Panc1 (cell line): ENCODE measurements at regions not wholly inside any gene's neighbourhood (a gene's known extent, or its start where the extent isn't known, plus 50 kb on each side); places are given as distances from the start of the nearest gene placed in this dataset.

Experiments used
- ATAC-seq: fragments of 200-7000 bp; cut with Tn5 transposase; 2 replicates; pipeline ENCODE4 v1.9.1; 2020; ENCODE audit warnings: mild to moderate bottlenecking, moderate library complexity
- BruUV-seq: library from RNA; stranded (reverse); fragments of 400-500 nt; replicated peaks from 2 replicates; lab custom pipeline; 2021; lab: Mats Ljungman, UMichigan
- CTCF ChIA-PET: fragments of 300-600 bp; sonication (Branson Sonifier 250); formaldehyde crosslinking; loops from one replicate; lab custom pipeline; 2022; ENCODE audit warnings: antibody characterized with exemption; lab: Charles Lee
- POLR2A ChIA-PET: fragments of 300-600 bp; sonication (Branson Sonifier 250); formaldehyde crosslinking; loops from one replicate; lab custom pipeline; 2022; ENCODE audit warnings: antibody characterized with exemption; lab: Charles Lee
- DNase-seq: peaks from one replicate; pipeline ENCODE4 v3.0.0-alpha.2; 2010; ENCODE audit warnings: low read depth, low spot score
- H3K27ac ChIP-seq: 2 replicates; pipeline ENCODE4 v1.5.1; 2011; ENCODE audit warnings: mild to moderate bottlenecking, low read length, inconsistent platforms
- H3K27me3 ChIP-seq: fragments of 200-500 bp; sonication (Bioruptor generic); 2 replicates; pipeline ENCODE4 v1.6.0; 2014; ENCODE audit warnings: low read length, inconsistent platforms; ENCODE audit not compliant: control insufficient read depth, insufficient read depth
- H3K36me3 ChIP-seq: fragments of 200-500 bp; sonication (Bioruptor generic); 2 replicates; pipeline ENCODE4 v1.5.1; 2014; ENCODE audit warnings: inconsistent platforms, mild to moderate bottlenecking, low read length, moderate library complexity; ENCODE audit not compliant: control insufficient read depth, insufficient read depth
- H3K4me1 ChIP-seq: 2 replicates; pipeline ENCODE4 v1.5.1; 2011; ENCODE audit warnings: inconsistent platforms, mild to moderate bottlenecking, low read length, moderate library complexity; ENCODE audit not compliant: control insufficient read depth, insufficient read depth
- H3K4me3 ChIP-seq, 2 experiments: 2 replicates each; pipeline ENCODE4 v1.5.1; 2011 to 2012; ENCODE audit warnings: low read depth in 2 of 2, low read length in 2 of 2, mild to moderate bottlenecking in 2 of 2, inconsistent platforms in 1 of 2, moderate library complexity in 1 of 2
- H3K9me3 ChIP-seq: fragments of 200-500 bp; sonication (Bioruptor generic); 2 replicates; pipeline ENCODE4 v1.5.1; 2014; ENCODE audit warnings: low read depth, mild to moderate bottlenecking, inconsistent platforms, low read length, moderate library complexity; ENCODE audit not compliant: control insufficient read depth, insufficient read depth
- POLR2AphosphoS5 ChIP-seq: IDR thresholded peaks from 2 replicates; pipeline ENCODE4 v1.6.1; 2012; ENCODE audit warnings: mild to moderate bottlenecking, low read depth, low read length, moderate library complexity
- SIN3A ChIP-seq: IDR thresholded peaks from 2 replicates; pipeline ENCODE4 v1.6.1; 2012; ENCODE audit warnings: low read depth, mild to moderate bottlenecking, low read length, moderate library complexity, borderline replicate concordance; ENCODE audit not compliant: insufficient read depth
- TCF7L2 ChIP-seq: IDR thresholded peaks from 2 replicates; pipeline ENCODE4 v1.6.1; 2011; ENCODE audit warnings: mild to moderate bottlenecking, low read depth, low read length, inconsistent platforms
- in situ Hi-C: cut with HindIII; loops from 2 replicates; pipeline ENCODE4 v1.10.0; 2016; ENCODE audit warnings: low sequenced_read_pairs, low pct_unique_long_range_greater_than_20kb
- intact Hi-C: fragments of 100-400 bp; cut with micrococcal nuclease; formaldehyde crosslinking; loops from one replicate; pipeline ENCODE4 v1.10.0; 2022; ENCODE audit not compliant: unreplicated experiment
- TF ChIP-seq, protein P1 (sequence below): fragments of 450-650 bp; IDR thresholded peaks from 2 replicates; pipeline ENCODE4 v1.5.1; 2017; ENCODE audit warnings: mild to moderate bottlenecking
- TF ChIP-seq, protein P2 (sequence below), 2 experiments: IDR thresholded peaks; 2 replicates each; pipeline ENCODE4 v1.6.1; 2011 to 2012; ENCODE audit warnings: low read depth in 2 of 2, control low read depth in 1 of 2, low read length in 1 of 2, mild to moderate bottlenecking in 1 of 2, moderate library complexity in 1 of 2; ENCODE audit not compliant: insufficient read depth in 1 of 2

DNA sequence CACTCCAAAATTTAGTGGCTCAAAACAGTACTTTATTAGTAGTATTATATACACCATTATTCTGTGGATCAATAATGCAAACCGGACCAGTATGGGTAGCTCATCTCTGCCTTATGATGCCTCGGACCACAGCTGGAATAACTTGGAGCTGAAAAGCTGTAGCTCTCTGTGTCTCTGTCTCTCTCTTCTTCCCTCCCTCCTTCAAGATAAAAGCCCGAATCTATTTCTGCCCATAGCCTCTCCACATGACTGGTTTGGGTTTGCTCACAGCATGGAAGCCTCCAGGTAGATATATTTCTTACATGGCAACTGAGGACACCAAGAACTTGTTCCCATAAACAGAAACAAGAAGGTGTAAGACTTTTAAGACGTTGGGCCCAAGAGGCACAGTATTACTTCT is 147.5 kb upstream of the TBCA start:
- Histone ChIP-seq H3K27ac (no peak overlapping the region), H3K27me3 (0 out of 2 replicates have a peak, but pooled peaks cover 2% of the 10 kb centered on the region), H3K9me3 (no peaks in the 10 kb centered on the region), H3K4me1 (no peaks in the 10 kb centered on the region), H3K36me3 (no peaks in the 10 kb centered on the region), H3K4me3 (no peak overlapping the region)
- intact Hi-C loops (no loop called here), in situ Hi-C loops (no loop called here)
- DNase-seq, result no peak
- ATAC-seq, result no peak
- POLR2A ChIA-PET, result no interaction called here
- no TSS peak for BruUV-seq
- TF ChIP-seq, protein P1, sequence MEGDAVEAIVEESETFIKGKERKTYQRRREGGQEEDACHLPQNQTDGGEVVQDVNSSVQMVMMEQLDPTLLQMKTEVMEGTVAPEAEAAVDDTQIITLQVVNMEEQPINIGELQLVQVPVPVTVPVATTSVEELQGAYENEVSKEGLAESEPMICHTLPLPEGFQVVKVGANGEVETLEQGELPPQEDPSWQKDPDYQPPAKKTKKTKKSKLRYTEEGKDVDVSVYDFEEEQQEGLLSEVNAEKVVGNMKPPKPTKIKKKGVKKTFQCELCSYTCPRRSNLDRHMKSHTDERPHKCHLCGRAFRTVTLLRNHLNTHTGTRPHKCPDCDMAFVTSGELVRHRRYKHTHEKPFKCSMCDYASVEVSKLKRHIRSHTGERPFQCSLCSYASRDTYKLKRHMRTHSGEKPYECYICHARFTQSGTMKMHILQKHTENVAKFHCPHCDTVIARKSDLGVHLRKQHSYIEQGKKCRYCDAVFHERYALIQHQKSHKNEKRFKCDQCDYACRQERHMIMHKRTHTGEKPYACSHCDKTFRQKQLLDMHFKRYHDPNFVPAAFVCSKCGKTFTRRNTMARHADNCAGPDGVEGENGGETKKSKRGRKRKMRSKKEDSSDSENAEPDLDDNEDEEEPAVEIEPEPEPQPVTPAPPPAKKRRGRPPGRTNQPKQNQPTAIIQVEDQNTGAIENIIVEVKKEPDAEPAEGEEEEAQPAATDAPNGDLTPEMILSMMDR, result no peak
- no peak for TF ChIP-seq SIN3A
- no peak for TF ChIP-seq POLR2AphosphoS5
- CTCF ChIA-PET, result no interaction called here

DNA sequence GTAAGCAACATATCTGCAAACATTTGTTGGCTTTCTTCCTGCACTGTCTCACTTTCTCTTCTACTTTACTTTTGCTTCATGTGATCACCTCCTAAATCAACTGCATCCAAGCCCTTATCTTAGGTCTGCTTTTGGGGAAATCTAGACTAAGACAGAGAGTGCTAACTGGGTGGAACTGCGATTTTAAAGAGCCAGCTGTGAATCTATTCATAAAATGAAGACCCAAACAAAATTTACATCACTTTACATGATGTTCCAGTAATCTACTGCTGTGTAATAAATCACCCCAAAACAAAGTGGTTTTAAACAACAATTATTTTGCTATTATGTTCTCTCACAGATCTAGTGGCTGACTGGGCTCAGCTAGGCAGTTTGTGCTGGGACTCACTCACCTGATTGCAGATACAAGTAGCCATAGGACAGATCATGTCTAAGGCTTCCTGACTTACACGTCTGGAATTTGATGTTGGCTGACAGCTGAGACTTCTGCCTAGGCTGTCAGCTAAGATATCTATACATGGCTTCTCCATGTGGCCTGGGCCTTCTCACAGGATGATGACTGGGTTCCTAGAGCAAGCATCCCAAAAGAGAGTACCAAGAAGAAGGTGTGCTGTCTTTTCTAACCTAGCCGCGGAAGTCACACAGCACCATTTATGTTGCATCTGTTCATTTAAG is 145.1 kb upstream of the TBCA start:
- POLR2A ChIA-PET, result no interaction called here
- intact Hi-C loops (no loop called here), in situ Hi-C loops (no loop called here)
- no peaks in the 10 kb centered on the region for H3K9me3 ChIP-seq
- H3K27ac ChIP-seq, result no peak overlapping the region
- no peaks in the 10 kb centered on the region for H3K36me3 ChIP-seq
- no peaks in the 10 kb centered on the region for H3K4me1 ChIP-seq
- TF ChIP-seq POLR2AphosphoS5 (no peak), TCF7L2 (no peak), SIN3A (no peak)
- TF ChIP-seq, protein P1, result no peak
- TF ChIP-seq, protein P2, sequence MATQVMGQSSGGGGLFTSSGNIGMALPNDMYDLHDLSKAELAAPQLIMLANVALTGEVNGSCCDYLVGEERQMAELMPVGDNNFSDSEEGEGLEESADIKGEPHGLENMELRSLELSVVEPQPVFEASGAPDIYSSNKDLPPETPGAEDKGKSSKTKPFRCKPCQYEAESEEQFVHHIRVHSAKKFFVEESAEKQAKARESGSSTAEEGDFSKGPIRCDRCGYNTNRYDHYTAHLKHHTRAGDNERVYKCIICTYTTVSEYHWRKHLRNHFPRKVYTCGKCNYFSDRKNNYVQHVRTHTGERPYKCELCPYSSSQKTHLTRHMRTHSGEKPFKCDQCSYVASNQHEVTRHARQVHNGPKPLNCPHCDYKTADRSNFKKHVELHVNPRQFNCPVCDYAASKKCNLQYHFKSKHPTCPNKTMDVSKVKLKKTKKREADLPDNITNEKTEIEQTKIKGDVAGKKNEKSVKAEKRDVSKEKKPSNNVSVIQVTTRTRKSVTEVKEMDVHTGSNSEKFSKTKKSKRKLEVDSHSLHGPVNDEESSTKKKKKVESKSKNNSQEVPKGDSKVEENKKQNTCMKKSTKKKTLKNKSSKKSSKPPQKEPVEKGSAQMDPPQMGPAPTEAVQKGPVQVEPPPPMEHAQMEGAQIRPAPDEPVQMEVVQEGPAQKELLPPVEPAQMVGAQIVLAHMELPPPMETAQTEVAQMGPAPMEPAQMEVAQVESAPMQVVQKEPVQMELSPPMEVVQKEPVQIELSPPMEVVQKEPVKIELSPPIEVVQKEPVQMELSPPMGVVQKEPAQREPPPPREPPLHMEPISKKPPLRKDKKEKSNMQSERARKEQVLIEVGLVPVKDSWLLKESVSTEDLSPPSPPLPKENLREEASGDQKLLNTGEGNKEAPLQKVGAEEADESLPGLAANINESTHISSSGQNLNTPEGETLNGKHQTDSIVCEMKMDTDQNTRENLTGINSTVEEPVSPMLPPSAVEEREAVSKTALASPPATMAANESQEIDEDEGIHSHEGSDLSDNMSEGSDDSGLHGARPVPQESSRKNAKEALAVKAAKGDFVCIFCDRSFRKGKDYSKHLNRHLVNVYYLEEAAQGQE (IDR thresholded peaks at IDR 0.05; ENCODE audit: insufficient read depth in 1 of 2, low read depth in 2 of 2, low read length in 1 of 2), result no peak
- BruUV-seq, result no TSS peak
- H3K4me3 ChIP-seq, result no peak overlapping the region
- DNase-seq, result no peak
- 0 out of 2 replicates have a peak, but pooled peaks cover 2% of the 10 kb centered on the region for H3K27me3 ChIP-seq
- ATAC-seq, result no peak
- CTCF ChIA-PET, result no interaction called here
